ENCODE measurements at regions not wholly inside any gene's neighbourhood (a gene's known extent, or its start where the extent isn't known, plus 50 kb on each side); places are given as distances from the start of the nearest gene placed in this dataset.

GRCh38 chr3:6182476-6182875 is 678.4 kb upstream of the GRM7 start:
- H3K4me1 ChIP-seq (ENCODE audit: control insufficient read depth in 5 of 5, insufficient read depth in 5 of 5, low read length in 5 of 5) = no peaks in the 10 kb centered on the region
- no peaks in the 10 kb centered on the region for H3K36me3 ChIP-seq (ENCODE audit: control insufficient read depth in 5 of 5, insufficient read depth in 5 of 5, low read length in 5 of 5)
- no peaks in the 10 kb centered on the region for H3K9me3 ChIP-seq (ENCODE audit: control insufficient read depth in 5 of 5, low read length in 5 of 5)
- no peak overlapping the region for H3K27ac ChIP-seq (ENCODE audit: low read depth, low read length)
- H3K9ac ChIP-seq (ENCODE audit: low read length in 5 of 5) = no peak overlapping the region
- no peak overlapping the region for H3K4me3 ChIP-seq (ENCODE audit: low read depth in 1 of 5, low read length in 5 of 5)
- no peaks in the 10 kb centered on the region for H3K27me3 ChIP-seq (ENCODE audit: control insufficient read depth in 5 of 5, insufficient read depth in 4 of 5, low read length in 5 of 5)

GRCh38 chr3:6182909-6183308 is 678.0 kb upstream of the GRM7 start:
- H3K9me3 ChIP-seq (ENCODE audit: control insufficient read depth in 5 of 5, low read length in 5 of 5) = no peaks in the 10 kb centered on the region
- H3K4me1 ChIP-seq (ENCODE audit: control insufficient read depth in 5 of 5, insufficient read depth in 5 of 5, low read length in 5 of 5) = no peaks in the 10 kb centered on the region
- H3K4me3 ChIP-seq (ENCODE audit: low read depth in 1 of 5, low read length in 5 of 5) = no peak overlapping the region
- H3K27ac ChIP-seq (ENCODE audit: low read depth, low read length) = no peak overlapping the region
- H3K27me3 ChIP-seq (ENCODE audit: control insufficient read depth in 5 of 5, insufficient read depth in 4 of 5, low read length in 5 of 5) = no peaks in the 10 kb centered on the region
- no peak overlapping the region for H3K9ac ChIP-seq (ENCODE audit: low read length in 5 of 5)
- H3K36me3 ChIP-seq (ENCODE audit: control insufficient read depth in 5 of 5, insufficient read depth in 5 of 5, low read length in 5 of 5) = no peaks in the 10 kb centered on the region

GRCh38 chr3:6189384-6189783 is 671.5 kb upstream of the GRM7 start:
- Histone ChIP-seq H3K4me1 (ENCODE audit: control insufficient read depth in 5 of 5, insufficient read depth in 5 of 5, low read length in 5 of 5) (no peaks in the 10 kb centered on the region), H3K4me3 (ENCODE audit: low read depth in 1 of 5, low read length in 5 of 5) (no peak overlapping the region), H3K9ac (ENCODE audit: low read length in 5 of 5) (no peak overlapping the region), H3K27me3 (ENCODE audit: control insufficient read depth in 5 of 5, insufficient read depth in 4 of 5, low read length in 5 of 5) (no peaks in the 10 kb centered on the region), H3K27ac (ENCODE audit: low read depth, low read length) (no peak overlapping the region), H3K9me3 (ENCODE audit: control insufficient read depth in 5 of 5, low read length in 5 of 5) (peaks cover 0 to 6% (median 2%) of the 10 kb centered on the region in 5 donors), H3K36me3 (ENCODE audit: control insufficient read depth in 5 of 5, insufficient read depth in 5 of 5, low read length in 5 of 5) (no peaks in the 10 kb centered on the region)

- H3K27me3 ChIP-seq (ENCODE audit: control insufficient read depth in 5 of 5, insufficient read depth in 4 of 5, low read length in 5 of 5) = no peaks in the 10 kb centered on the region
- no peak overlapping the region for H3K9ac ChIP-seq (ENCODE audit: low read length in 5 of 5)
- no peaks in the 10 kb centered on the region for H3K9me3 ChIP-seq (ENCODE audit: control insufficient read depth in 5 of 5, low read length in 5 of 5)
- H3K36me3 ChIP-seq (ENCODE audit: control insufficient read depth in 5 of 5, insufficient read depth in 5 of 5, low read length in 5 of 5) = no peaks in the 10 kb centered on the region
- no peak overlapping the region for H3K27ac ChIP-seq (ENCODE audit: low read depth, low read length)
- no peaks in the 10 kb centered on the region for H3K4me1 ChIP-seq (ENCODE audit: control insufficient read depth in 5 of 5, insufficient read depth in 5 of 5, low read length in 5 of 5)
- H3K4me3 ChIP-seq (ENCODE audit: low read depth in 1 of 5, low read length in 5 of 5) = no peak overlapping the region
These were observed 656.0 kb upstream of the GRM7 start for GRCh38 chr3:6204891-6205290.

- H3K9me3 ChIP-seq (ENCODE audit: control insufficient read depth in 5 of 5, low read length in 5 of 5) = no peaks in the 10 kb centered on the region
- peaks cover 0 to 4% (median 0%) of the 10 kb centered on the region in 5 donors for H3K4me1 ChIP-seq (ENCODE audit: control insufficient read depth in 5 of 5, insufficient read depth in 5 of 5, low read length in 5 of 5)
- H3K27me3 ChIP-seq (ENCODE audit: control insufficient read depth in 5 of 5, insufficient read depth in 4 of 5, low read length in 5 of 5) = no peaks in the 10 kb centered on the region
- no peak overlapping the region for H3K27ac ChIP-seq (ENCODE audit: low read depth, low read length)
- H3K4me3 ChIP-seq (ENCODE audit: low read depth in 1 of 5, low read length in 5 of 5) = no peak overlapping the region
- H3K36me3 ChIP-seq (ENCODE audit: control insufficient read depth in 5 of 5, insufficient read depth in 5 of 5, low read length in 5 of 5) = no peaks in the 10 kb centered on the region
- no peak overlapping the region for H3K9ac ChIP-seq (ENCODE audit: low read length in 5 of 5)
These were observed 644.5 kb upstream of the GRM7 start for GRCh38 chr3:6216135-6217026.

GRCh38 chr3:6220447-6220846 is 640.5 kb upstream of the GRM7 start:
- Histone ChIP-seq H3K27ac (ENCODE audit: low read depth, low read length) (no peak overlapping the region), H3K36me3 (ENCODE audit: control insufficient read depth in 5 of 5, insufficient read depth in 5 of 5, low read length in 5 of 5) (no peaks in the 10 kb centered on the region), H3K27me3 (ENCODE audit: control insufficient read depth in 5 of 5, insufficient read depth in 4 of 5, low read length in 5 of 5) (no peaks in the 10 kb centered on the region), H3K9me3 (ENCODE audit: control insufficient read depth in 5 of 5, low read length in 5 of 5) (no peaks in the 10 kb centered on the region), H3K4me1 (ENCODE audit: control insufficient read depth in 5 of 5, insufficient read depth in 5 of 5, low read length in 5 of 5) (peaks cover 0 to 4% (median 0%) of the 10 kb centered on the region in 5 donors), H3K9ac (ENCODE audit: low read length in 5 of 5) (no peak overlapping the region), H3K4me3 (ENCODE audit: low read depth in 1 of 5, low read length in 5 of 5) (no peak overlapping the region)

- Histone ChIP-seq H3K4me1 (ENCODE audit: control insufficient read depth in 5 of 5, insufficient read depth in 5 of 5, low read length in 5 of 5) (peaks cover 0 to 4% (median 0%) of the 10 kb centered on the region in 5 donors), H3K27me3 (ENCODE audit: control insufficient read depth in 5 of 5, insufficient read depth in 4 of 5, low read length in 5 of 5) (no peaks in the 10 kb centered on the region), H3K4me3 (ENCODE audit: low read depth in 1 of 5, low read length in 5 of 5) (no peak overlapping the region), H3K36me3 (ENCODE audit: control insufficient read depth in 5 of 5, insufficient read depth in 5 of 5, low read length in 5 of 5) (no peaks in the 10 kb centered on the region), H3K9me3 (ENCODE audit: control insufficient read depth in 5 of 5, low read length in 5 of 5) (no peaks in the 10 kb centered on the region), H3K27ac (ENCODE audit: low read depth, low read length) (no peak overlapping the region), H3K9ac (ENCODE audit: low read length in 5 of 5) (no peak overlapping the region)
These were observed 638.8 kb upstream of the GRM7 start for GRCh38 chr3:6222069-6222468.

GRCh38 chr3:6223572-6223971 is 637.3 kb upstream of the GRM7 start:
- Histone ChIP-seq H3K9ac (ENCODE audit: low read length in 5 of 5) (no peak overlapping the region), H3K27ac (ENCODE audit: low read depth, low read length) (no peak overlapping the region), H3K4me3 (ENCODE audit: low read depth in 1 of 5, low read length in 5 of 5) (no peak overlapping the region), H3K9me3 (ENCODE audit: control insufficient read depth in 5 of 5, low read length in 5 of 5) (no peaks in the 10 kb centered on the region), H3K27me3 (ENCODE audit: control insufficient read depth in 5 of 5, insufficient read depth in 4 of 5, low read length in 5 of 5) (no peaks in the 10 kb centered on the region), H3K36me3 (ENCODE audit: control insufficient read depth in 5 of 5, insufficient read depth in 5 of 5, low read length in 5 of 5) (no peaks in the 10 kb centered on the region), H3K4me1 (ENCODE audit: control insufficient read depth in 5 of 5, insufficient read depth in 5 of 5, low read length in 5 of 5) (peaks cover 0 to 4% (median 0%) of the 10 kb centered on the region in 5 donors)

- H3K27me3 ChIP-seq (ENCODE audit: control insufficient read depth in 5 of 5, insufficient read depth in 4 of 5, low read length in 5 of 5) = no peaks in the 10 kb centered on the region
- no peak overlapping the region for H3K9ac ChIP-seq (ENCODE audit: low read length in 5 of 5)
- H3K4me1 ChIP-seq (ENCODE audit: control insufficient read depth in 5 of 5, insufficient read depth in 5 of 5, low read length in 5 of 5) = no peaks in the 10 kb centered on the region
- no peak overlapping the region for H3K27ac ChIP-seq (ENCODE audit: low read depth, low read length)
- H3K4me3 ChIP-seq (ENCODE audit: low read depth in 1 of 5, low read length in 5 of 5) = no peak overlapping the region
- H3K36me3 ChIP-seq (ENCODE audit: control insufficient read depth in 5 of 5, insufficient read depth in 5 of 5, low read length in 5 of 5) = no peaks in the 10 kb centered on the region
- no peaks in the 10 kb centered on the region for H3K9me3 ChIP-seq (ENCODE audit: control insufficient read depth in 5 of 5, low read length in 5 of 5)
These were observed 631.8 kb upstream of the GRM7 start for GRCh38 chr3:6228958-6229683.

GRCh38 chr3:6229778-6230410 is 631.0 kb upstream of the GRM7 start:
- no peak overlapping the region for H3K4me3 ChIP-seq (ENCODE audit: low read depth in 1 of 5, low read length in 5 of 5)
- H3K27me3 ChIP-seq (ENCODE audit: control insufficient read depth in 5 of 5, insufficient read depth in 4 of 5, low read length in 5 of 5) = no peaks in the 10 kb centered on the region
- no peaks in the 10 kb centered on the region for H3K36me3 ChIP-seq (ENCODE audit: control insufficient read depth in 5 of 5, insufficient read depth in 5 of 5, low read length in 5 of 5)
- no peak overlapping the region for H3K27ac ChIP-seq (ENCODE audit: low read depth, low read length)
- no peak overlapping the region for H3K9ac ChIP-seq (ENCODE audit: low read length in 5 of 5)
- H3K4me1 ChIP-seq (ENCODE audit: control insufficient read depth in 5 of 5, insufficient read depth in 5 of 5, low read length in 5 of 5) = no peaks in the 10 kb centered on the region
- no peaks in the 10 kb centered on the region for H3K9me3 ChIP-seq (ENCODE audit: control insufficient read depth in 5 of 5, low read length in 5 of 5)
